ENCODE measurements at regions not wholly inside any gene's neighbourhood (a gene's known extent, or its start where the extent isn't known, plus 50 kb on each side); places are given as distances from the start of the nearest gene placed in this dataset.
"Not testable (repeated sequence)": the region's sequence is repeated elsewhere in the genome, so short reads cannot be mapped to it uniquely, and the experiment has no call there.

GRCh38 chr11:67807896-67808295 is 133.5 kb upstream of the ALDH3B2 start:
- H3K36me3 Mint-ChIP-seq; H3K27ac ChIP-seq (ENCODE audit: low read depth in 1 of 2, low read length in 2 of 2); H3K79me2 ChIP-seq (ENCODE audit: insufficient read depth, low read length); H3K27me3 ChIP-seq (ENCODE audit: control insufficient read depth in 2 of 2, insufficient read depth in 2 of 2, low read length in 2 of 2); DNase-seq; H2AFZ ChIP-seq (ENCODE audit: insufficient read depth, low read depth, low read length, poor library complexity, severe bottlenecking); H4K20me1 ChIP-seq (ENCODE audit: insufficient read depth, low read length); H3K36me3 ChIP-seq (replicated peaks in 1 of 2; ENCODE audit: control insufficient read depth in 1 of 2, insufficient read depth in 2 of 2, low read length in 2 of 2); H3K4me2 ChIP-seq (replicated peaks; ENCODE audit: extremely low read depth, low read length, poor library complexity, severe bottlenecking); H3K9ac ChIP-seq (ENCODE audit: insufficient read depth, low read length, poor library complexity, severe bottlenecking); H3K9me3 ChIP-seq (replicated peaks in 1 of 2; ENCODE audit: control insufficient read depth in 1 of 2, insufficient read depth in 1 of 2, low read length in 2 of 2); H3K4me3 ChIP-seq (replicated peaks in 1 of 3; ENCODE audit: low read depth in 2 of 3, low read length in 3 of 3); H3K9me3 Mint-ChIP-seq: not testable (repeated sequence)
- H3K27ac Mint-ChIP-seq = peak overlapping the region in 1 of 7 donors; percentile 42
- intact Hi-C loops (cut with micrococcal nuclease) = loop anchor here in 1 of 2 donors (5.0 kb wide), 1 partner anchor 176 kb away; no protein-coding TSS in a partner anchor
- H3K27me3 Mint-ChIP-seq (ENCODE audit: low read depth in 3 of 3) = peaks cover 28 to 40% (median 40%) of the 10 kb centered on the region in 3 donors
- H3K4me3 Mint-ChIP-seq = peak overlapping the region in 1 of 2 donors; percentile 53
- peaks cover 14% of the 10 kb centered on the region for H3K4me1 Mint-ChIP-seq
- 97% methylated on average over 6 of the region's 14 CpGs for WGBS (ENCODE audit: insufficient coverage)
- H3K4me1 ChIP-seq (ENCODE audit: control insufficient read depth in 1 of 2, insufficient read depth in 2 of 2, low read length in 2 of 2) = peaks cover 10 to 14% of the 10 kb centered on the region in 2 donors

- H3K27me3 Mint-ChIP-seq (ENCODE audit: low read depth in 3 of 3) = peaks cover 26 to 35% (median 34%) of the 10 kb centered on the region in 3 donors
- DNase-seq; H3K9me3 Mint-ChIP-seq; H3K9me3 ChIP-seq (replicated peaks in 1 of 2; ENCODE audit: control insufficient read depth in 1 of 2, insufficient read depth in 1 of 2, low read length in 2 of 2); H4K20me1 ChIP-seq (ENCODE audit: insufficient read depth, low read length); H3K36me3 Mint-ChIP-seq; H3K9ac ChIP-seq (ENCODE audit: insufficient read depth, low read length, poor library complexity, severe bottlenecking); H3K27me3 ChIP-seq (ENCODE audit: control insufficient read depth in 2 of 2, insufficient read depth in 2 of 2, low read length in 2 of 2); H3K36me3 ChIP-seq (replicated peaks in 1 of 2; ENCODE audit: control insufficient read depth in 1 of 2, insufficient read depth in 2 of 2, low read length in 2 of 2); H3K79me2 ChIP-seq (ENCODE audit: insufficient read depth, low read length); H3K4me2 ChIP-seq (replicated peaks; ENCODE audit: extremely low read depth, low read length, poor library complexity, severe bottlenecking); H3K27ac Mint-ChIP-seq; H3K4me3 ChIP-seq (replicated peaks in 1 of 3; ENCODE audit: low read depth in 2 of 3, low read length in 3 of 3); H3K27ac ChIP-seq (ENCODE audit: low read depth in 1 of 2, low read length in 2 of 2): not testable (repeated sequence)
- Histone ChIP-seq H3K4me1 (ENCODE audit: control insufficient read depth in 1 of 2, insufficient read depth in 2 of 2, low read length in 2 of 2) (peaks cover 10 to 14% of the 10 kb centered on the region in 2 donors), H2AFZ (ENCODE audit: insufficient read depth, low read depth, low read length, poor library complexity, severe bottlenecking) (peak overlapping the region; percentile 72)
- intact Hi-C loops (cut with micrococcal nuclease) = loop anchor here in 1 of 2 donors (5.0 kb wide), 1 partner anchor 174 kb away; no protein-coding TSS in a partner anchor
- no CpG with 5 or more reads among the region's 8 CpGs for WGBS (ENCODE audit: insufficient coverage)
- H3K4me3 Mint-ChIP-seq = peak overlapping the region; percentile 81 to 84
- H3K4me1 Mint-ChIP-seq = peaks cover 14% of the 10 kb centered on the region
Observed at GRCh38 chr11:67806728-67807235, 132.4 kb upstream of the ALDH3B2 start.

- Mint-ChIP-seq H3K27me3 (ENCODE audit: low read depth in 3 of 3) (peaks cover 20 to 31% (median 28%) of the 10 kb centered on the region in 3 donors), H3K4me3 (peak overlapping the region; percentile 81 to 84), H3K4me1 (peaks cover 14% of the 10 kb centered on the region), H3K27ac (peak overlapping the region in 2 of 7 donors; percentile 80 to 100)
- H3K9me3 Mint-ChIP-seq; H3K36me3 ChIP-seq (replicated peaks in 1 of 2; ENCODE audit: control insufficient read depth in 1 of 2, insufficient read depth in 2 of 2, low read length in 2 of 2); H4K20me1 ChIP-seq (ENCODE audit: insufficient read depth, low read length); H3K36me3 Mint-ChIP-seq; H3K79me2 ChIP-seq (ENCODE audit: insufficient read depth, low read length); H3K27me3 ChIP-seq (ENCODE audit: control insufficient read depth in 2 of 2, insufficient read depth in 2 of 2, low read length in 2 of 2); H3K9me3 ChIP-seq (replicated peaks in 1 of 2; ENCODE audit: control insufficient read depth in 1 of 2, insufficient read depth in 1 of 2, low read length in 2 of 2): not testable (repeated sequence)
- H3K9ac ChIP-seq (ENCODE audit: insufficient read depth, low read length, poor library complexity, severe bottlenecking) = peak overlapping the region; percentile 54
- peak overlapping the region; percentile 53 for H3K4me2 ChIP-seq (replicated peaks; ENCODE audit: extremely low read depth, low read length, poor library complexity, severe bottlenecking)
- peak in 1 of 3 donors; percentile 12 for DNase-seq
- intact Hi-C loops (cut with micrococcal nuclease) = loop anchor here in 1 of 2 donors (5.0 kb wide), 1 partner anchor 174 kb away; no protein-coding TSS in a partner anchor
- peak overlapping the region; percentile 72 for H2AFZ ChIP-seq (ENCODE audit: insufficient read depth, low read depth, low read length, poor library complexity, severe bottlenecking)
- 0% methylated on average over 21 of the region's 26 CpGs for WGBS (ENCODE audit: insufficient coverage)
- H3K27ac ChIP-seq (ENCODE audit: low read depth in 1 of 2, low read length in 2 of 2) = peak overlapping the region in 1 of 2 donors; percentile 86
- peaks cover 10 to 14% of the 10 kb centered on the region in 2 donors for H3K4me1 ChIP-seq (ENCODE audit: control insufficient read depth in 1 of 2, insufficient read depth in 2 of 2, low read length in 2 of 2)
- peak overlapping the region; percentile 46 to 81 (median 53) for H3K4me3 ChIP-seq (replicated peaks in 1 of 3; ENCODE audit: low read depth in 2 of 3, low read length in 3 of 3)
Observed at GRCh38 chr11:67806183-67806582, 131.8 kb upstream of the ALDH3B2 start.

DNA sequence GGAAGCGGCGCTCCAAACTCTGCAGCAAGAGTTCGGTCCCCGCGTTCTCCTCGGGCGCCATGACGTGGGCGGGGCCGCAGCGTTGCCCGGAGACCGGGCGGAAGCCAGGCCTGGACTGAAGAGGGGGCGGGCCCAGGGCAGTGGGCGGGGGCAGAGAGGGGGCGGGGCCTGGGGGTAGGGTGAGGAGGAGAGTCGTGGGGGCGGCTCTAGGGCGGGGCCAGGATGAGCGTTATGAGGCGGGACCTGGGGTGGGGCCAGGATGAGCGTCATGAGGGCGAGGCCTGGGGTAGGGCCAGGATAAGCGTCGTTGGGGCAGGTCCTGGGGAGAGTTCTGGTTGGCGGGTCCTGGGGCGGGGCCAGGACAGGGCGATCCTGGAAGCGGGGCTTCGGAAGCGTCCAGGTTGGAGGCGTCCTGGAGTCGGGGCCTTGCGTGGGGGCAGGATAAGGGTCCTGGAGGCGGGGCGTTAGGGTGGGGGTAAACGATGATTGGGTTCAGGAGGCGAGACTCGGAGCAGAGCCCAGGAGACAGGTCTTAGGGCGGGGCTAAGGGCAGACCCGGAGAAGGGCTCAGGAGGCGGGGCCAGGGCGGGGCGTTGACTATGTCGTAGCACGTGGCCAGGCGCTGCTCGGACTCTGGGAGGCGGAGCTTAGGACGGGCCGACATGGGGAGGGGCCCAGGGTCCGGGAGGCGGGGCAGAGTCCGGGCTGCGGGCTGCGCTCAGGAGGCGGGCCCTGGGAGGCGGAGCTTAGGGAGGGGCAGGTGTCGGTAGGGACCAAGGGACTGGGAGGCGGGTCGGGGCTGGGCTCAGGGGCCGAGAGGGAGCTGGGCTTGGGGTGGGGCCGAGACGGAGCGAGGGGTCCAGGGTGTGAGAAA is 131.1 kb upstream of the ALDH3B2 start:
- Histone ChIP-seq H3K4me3 (replicated peaks in 1 of 3; ENCODE audit: low read depth in 2 of 3, low read length in 3 of 3) (peak overlapping the region; percentile 53 to 81 (median 57)), H2AFZ (ENCODE audit: insufficient read depth, low read depth, low read length, poor library complexity, severe bottlenecking) (peak overlapping the region; percentile 97), H3K9ac (ENCODE audit: insufficient read depth, low read length, poor library complexity, severe bottlenecking) (peak overlapping the region; percentile 60), H3K4me1 (ENCODE audit: control insufficient read depth in 1 of 2, insufficient read depth in 2 of 2, low read length in 2 of 2) (peaks cover 10 to 14% of the 10 kb centered on the region in 2 donors), H3K4me2 (replicated peaks; ENCODE audit: extremely low read depth, low read length, poor library complexity, severe bottlenecking) (peak overlapping the region; percentile 72), H3K27ac (ENCODE audit: low read depth in 1 of 2, low read length in 2 of 2) (peak overlapping the region; percentile 74 to 86)
- not testable (repeated sequence) for H3K9me3 ChIP-seq (replicated peaks in 1 of 2; ENCODE audit: control insufficient read depth in 1 of 2, insufficient read depth in 1 of 2, low read length in 2 of 2); H3K27me3 ChIP-seq (ENCODE audit: control insufficient read depth in 2 of 2, insufficient read depth in 2 of 2, low read length in 2 of 2); H4K20me1 ChIP-seq (ENCODE audit: insufficient read depth, low read length); H3K79me2 ChIP-seq (ENCODE audit: insufficient read depth, low read length); H3K36me3 Mint-ChIP-seq; H3K36me3 ChIP-seq (replicated peaks in 1 of 2; ENCODE audit: control insufficient read depth in 1 of 2, insufficient read depth in 2 of 2, low read length in 2 of 2); H3K9me3 Mint-ChIP-seq
- under 1% methylated on average over 62 of the region's 66 CpGs for WGBS (ENCODE audit: insufficient coverage)
- Mint-ChIP-seq H3K4me1 (peaks cover 14% of the 10 kb centered on the region), H3K27me3 (ENCODE audit: low read depth in 3 of 3) (peaks cover 18 to 31% (median 25%) of the 10 kb centered on the region in 3 donors), H3K27ac (peak overlapping the region; percentile 97 to 100 (median 99)), H3K4me3 (peak overlapping the region; percentile 84 to 94)
- intact Hi-C loops (cut with micrococcal nuclease) = loop anchor here (2.0 to 5.0 kb wide), 2 partner anchors 173 to 175 kb away; no protein-coding TSS in a partner anchor
- peak; percentile 86 to 95 (median 92) for DNase-seq

All from CD14-positive monocyte (primary cell).